Tibial nerve (tissue), 4 donors: ENCODE measurements at regions not wholly inside any gene's neighbourhood (a gene's known extent, or its start where the extent isn't known, plus 50 kb on each side); places are given as distances from the start of the nearest gene placed in this dataset.

Source experiments
- EP300 ChIP-seq, 2 donors: sonication (generic); formaldehyde crosslinking; IDR thresholded peaks; one replicate each; pipeline ENCODE4 v1.6.1; 2017; ENCODE audit warnings: antibody characterized with exemption in 2 of 2, mild to moderate bottlenecking in 1 of 2
- TF ChIP-seq, protein P1 (sequence below), 5 experiments: fragments of 200-600 bp in 3 of 5; fragments of 450-650 bp in 2 of 5; sonication (generic) in 3 of 5; IDR thresholded peaks; one replicate each; pipeline ENCODE4 v1.5.1; 2016 to 2019; ENCODE audit warnings: antibody characterized with exemption in 5 of 5, mild to moderate bottlenecking in 3 of 5, moderate library complexity in 2 of 5

DNA sequence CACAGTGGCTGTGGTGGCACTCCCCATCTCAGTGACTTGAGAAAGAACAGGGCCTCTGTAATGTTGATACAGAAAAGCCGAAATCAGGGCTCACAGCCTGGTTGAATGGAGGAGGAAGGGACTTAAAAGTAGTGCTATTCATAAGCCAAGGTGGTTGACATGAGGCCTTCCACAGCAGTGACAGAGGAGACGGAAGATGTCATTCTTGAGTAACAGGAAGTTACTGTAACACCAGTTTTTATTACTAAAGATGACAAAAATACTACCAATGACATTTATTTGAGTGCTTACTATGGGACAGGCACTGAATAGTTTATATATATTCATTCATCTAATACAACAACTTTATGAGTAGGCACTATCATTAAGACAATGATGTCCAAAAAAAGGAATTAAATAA, 52.8 kb upstream of the GNG12 start:
- no peak for TF ChIP-seq EP300 (IDR thresholded peaks at IDR 0.05)
- TF ChIP-seq, protein P1, sequence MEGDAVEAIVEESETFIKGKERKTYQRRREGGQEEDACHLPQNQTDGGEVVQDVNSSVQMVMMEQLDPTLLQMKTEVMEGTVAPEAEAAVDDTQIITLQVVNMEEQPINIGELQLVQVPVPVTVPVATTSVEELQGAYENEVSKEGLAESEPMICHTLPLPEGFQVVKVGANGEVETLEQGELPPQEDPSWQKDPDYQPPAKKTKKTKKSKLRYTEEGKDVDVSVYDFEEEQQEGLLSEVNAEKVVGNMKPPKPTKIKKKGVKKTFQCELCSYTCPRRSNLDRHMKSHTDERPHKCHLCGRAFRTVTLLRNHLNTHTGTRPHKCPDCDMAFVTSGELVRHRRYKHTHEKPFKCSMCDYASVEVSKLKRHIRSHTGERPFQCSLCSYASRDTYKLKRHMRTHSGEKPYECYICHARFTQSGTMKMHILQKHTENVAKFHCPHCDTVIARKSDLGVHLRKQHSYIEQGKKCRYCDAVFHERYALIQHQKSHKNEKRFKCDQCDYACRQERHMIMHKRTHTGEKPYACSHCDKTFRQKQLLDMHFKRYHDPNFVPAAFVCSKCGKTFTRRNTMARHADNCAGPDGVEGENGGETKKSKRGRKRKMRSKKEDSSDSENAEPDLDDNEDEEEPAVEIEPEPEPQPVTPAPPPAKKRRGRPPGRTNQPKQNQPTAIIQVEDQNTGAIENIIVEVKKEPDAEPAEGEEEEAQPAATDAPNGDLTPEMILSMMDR (IDR thresholded peaks at IDR 0.05), result no peak
